Fibroblast of skin of right biceps (primary cell): ENCODE measurements at regions not wholly inside any gene's neighbourhood (a gene's known extent, or its start where the extent isn't known, plus 50 kb on each side); places are given as distances from the start of the nearest gene placed in this dataset.

Experiments used
- DNase-seq: peaks from one replicate; pipeline ENCODE4 v3.0.0-alpha.2; 2013

DNA sequence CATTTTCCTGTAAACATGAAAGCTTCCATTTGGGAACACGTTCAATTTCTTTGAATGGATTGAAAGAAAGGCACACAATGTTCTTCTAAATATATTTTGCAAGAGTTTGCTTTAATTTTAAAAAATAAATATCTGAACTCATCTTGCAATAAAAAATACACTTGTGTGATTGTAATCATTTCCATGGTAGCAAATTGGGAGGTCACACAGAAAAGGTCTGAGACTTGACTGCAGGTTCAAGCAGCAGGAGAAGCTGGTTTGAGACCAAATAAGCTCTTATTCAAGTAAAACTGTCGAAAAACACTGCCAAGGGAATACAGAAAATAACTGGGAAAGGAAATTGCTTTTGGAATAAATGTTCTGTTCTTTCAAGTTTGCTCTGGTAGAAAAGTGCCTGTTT is 498.9 kb downstream of the ADGRL2 start:
- DNase-seq, result no peak

DNA sequence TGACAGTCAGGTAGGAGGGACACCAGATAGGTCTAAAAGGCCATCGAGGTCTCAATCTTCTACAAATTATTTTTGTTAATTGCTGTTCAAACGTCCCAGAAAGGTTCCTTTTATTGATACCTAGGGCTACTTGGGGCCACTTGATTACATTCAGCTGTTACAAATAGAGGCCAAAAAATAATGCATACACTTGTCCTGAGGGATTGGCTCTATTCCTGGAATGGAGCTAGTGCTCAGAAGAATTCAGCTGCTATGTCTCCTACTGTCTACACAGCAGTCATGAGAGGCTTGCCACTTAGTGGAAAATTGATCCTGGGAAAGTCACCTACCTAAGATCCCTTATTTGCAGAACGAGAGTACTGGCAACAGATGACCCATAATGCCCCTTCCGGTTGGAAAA is 498.3 kb downstream of the ADGRL2 start:
- no peak for DNase-seq

DNA sequence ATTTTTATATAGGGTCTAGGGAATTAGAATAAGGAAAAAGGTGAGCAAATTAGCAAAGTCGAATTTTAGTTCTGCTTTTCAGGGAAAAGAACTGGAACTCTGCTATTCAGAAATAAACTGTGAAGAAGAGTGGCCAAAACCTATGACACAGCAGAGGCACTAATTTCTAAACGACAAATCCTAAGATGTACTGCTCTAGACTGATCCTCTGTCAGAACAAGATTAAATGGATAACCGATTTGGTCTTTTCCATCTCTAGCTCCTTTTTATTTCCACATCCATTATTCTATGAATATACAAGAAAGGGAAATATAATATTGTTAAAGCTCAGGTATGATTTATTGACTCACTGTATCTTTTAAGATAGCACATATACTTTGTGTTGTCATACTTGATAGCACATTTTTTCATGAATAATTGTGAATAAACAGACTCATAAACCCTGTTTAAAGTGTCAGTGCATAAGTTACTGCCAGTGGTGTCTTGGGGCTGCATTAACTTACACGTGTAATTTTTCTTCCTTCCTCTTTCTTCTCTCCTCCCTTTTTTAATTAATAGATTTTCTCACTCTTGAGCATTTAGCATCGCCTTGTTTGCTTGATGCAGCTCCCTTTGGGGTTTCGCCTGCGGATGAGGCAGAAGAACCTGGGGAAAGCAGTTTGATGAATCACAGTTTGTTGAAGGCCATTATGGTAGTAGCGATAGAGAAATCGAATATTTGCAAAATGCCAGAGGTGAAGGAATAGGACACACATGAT is 496.6 kb downstream of the ADGRL2 start:
- DNase-seq, result no peak

DNA sequence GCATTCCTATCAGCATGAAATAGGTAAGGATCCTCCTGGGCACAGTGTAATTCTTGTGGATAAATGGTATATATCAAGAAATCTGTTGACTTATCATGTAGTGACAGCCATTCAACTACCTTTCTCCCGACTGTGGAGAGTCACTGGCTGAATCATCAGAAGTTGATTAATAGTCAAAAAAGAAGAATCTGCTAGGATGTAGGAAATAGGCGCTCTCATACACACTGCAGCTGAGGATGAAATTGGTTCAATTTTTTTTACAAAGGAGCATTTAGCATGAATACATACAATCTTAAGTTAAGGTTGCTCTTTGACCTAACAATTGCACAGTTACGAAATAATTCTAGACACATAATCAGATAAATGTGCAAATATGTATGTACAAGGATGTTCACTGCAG is 486.8 kb downstream of the ADGRL2 start:
- no peak for DNase-seq

DNA sequence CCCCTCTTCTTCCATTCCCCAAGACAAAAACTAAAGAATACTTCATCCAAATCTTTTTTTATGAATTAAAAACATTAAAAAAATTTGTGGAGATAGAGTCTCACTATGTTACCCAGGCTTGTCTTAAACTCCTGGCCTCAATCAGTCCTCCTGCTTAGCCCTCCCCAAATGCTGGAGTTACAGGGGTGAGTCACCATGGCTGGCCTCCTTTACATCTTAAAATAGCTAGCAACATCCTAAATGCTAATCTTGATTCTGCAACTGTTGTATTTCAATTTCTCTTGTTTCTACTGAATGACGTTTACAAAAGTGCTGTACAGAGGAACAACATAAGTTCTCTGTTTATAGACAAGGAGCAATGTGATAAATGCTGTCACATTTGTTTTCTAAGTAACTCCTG is 483.5 kb downstream of the ADGRL2 start:
- peak; percentile 21 for DNase-seq

DNA sequence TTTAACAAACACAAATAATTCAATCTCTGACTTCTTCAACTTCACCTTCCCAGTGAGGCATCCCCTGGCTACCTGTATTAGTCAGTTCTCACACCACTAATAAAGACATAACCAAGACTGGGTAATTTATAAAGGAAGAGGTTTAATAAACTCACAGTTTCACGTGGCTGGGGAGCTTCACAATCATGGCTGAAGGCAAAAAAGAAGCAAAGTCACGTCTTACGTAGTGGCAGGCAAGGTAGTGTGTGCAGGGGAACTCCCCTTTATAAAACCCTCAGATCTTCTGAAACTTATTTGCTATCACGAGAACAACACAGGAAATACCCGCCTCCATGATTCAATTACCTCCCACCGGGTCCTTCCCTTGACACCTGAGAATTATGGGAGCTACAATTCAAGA is 478.5 kb downstream of the ADGRL2 start:
- no peak for DNase-seq

DNA sequence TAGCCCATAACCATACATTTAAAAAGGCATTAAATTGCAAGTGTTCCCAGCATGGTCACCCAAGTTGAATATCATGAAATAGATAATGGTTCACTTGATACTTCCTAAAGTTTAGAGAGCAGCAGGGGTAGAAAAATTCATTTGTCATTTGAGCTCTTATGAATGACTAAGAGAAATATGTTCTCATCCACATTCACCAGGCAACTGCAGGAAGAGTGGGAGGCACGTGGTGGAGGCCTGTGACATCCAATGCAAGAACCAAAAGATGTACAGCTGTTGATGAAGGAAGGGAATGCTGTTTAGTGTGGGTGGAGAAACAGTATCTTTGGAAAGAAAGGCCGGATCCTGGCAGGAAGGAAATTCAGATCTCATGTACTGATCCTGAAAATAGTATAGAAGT is 473.1 kb downstream of the ADGRL2 start:
- DNase-seq, result no peak

DNA sequence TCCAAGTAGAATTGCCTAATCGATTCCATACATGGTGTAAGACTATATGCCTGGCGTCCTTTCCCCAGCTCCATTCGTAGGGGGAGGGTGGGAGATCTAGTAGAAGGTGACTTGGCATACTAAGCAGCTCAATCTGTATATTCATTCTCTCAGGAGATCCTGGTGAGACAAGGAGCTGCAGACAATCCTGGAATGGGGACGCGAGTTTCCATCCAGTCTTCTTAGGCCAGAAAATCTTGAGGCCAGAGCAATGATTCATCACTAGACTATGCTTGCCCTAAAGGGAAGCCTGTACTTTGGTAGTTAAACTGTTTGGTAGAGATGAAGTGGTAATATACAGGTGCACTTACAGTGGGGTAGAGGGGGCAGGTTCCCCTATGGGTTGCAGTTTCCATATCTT is 468.7 kb downstream of the ADGRL2 start:
- DNase-seq, result peak; percentile 65

DNA sequence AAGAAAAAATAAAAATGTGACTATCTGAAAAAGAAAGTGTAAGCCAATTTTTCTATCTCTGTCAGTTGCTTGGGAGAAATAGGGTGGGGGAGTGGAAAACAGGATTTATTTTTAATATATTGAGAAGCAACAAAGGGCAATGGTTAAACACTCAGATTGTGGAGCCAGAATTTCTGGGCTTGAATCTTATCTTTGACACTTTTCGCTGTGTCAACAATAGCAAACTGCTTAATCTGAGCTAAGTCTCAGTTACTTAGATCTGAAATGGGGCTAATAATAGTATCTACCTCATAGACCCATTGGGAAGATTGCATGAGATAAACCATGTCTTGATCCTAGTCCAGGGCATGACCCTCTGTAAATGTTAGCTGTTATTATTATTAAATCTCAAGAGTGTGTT is 468.1 kb downstream of the ADGRL2 start:
- DNase-seq, result no peak

DNA sequence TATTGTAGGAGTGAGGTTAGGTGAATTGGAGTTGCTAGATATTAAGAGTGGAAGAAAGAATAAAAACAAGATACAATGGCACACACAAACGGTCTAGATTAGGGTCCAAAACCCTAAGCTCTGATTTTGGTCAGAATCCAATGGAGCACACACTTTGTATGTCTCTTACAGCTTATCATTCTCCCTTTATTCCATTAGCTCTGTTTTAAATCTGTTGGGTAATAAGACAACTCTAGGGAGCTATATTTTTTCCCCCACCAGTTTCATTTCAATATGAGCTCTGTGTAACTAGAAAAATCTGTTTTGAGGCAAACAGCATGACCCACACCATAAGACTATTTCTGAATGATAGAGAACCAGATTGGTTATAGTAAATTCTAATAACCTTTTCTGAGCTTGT is 465.6 kb downstream of the ADGRL2 start:
- no peak for DNase-seq

DNA sequence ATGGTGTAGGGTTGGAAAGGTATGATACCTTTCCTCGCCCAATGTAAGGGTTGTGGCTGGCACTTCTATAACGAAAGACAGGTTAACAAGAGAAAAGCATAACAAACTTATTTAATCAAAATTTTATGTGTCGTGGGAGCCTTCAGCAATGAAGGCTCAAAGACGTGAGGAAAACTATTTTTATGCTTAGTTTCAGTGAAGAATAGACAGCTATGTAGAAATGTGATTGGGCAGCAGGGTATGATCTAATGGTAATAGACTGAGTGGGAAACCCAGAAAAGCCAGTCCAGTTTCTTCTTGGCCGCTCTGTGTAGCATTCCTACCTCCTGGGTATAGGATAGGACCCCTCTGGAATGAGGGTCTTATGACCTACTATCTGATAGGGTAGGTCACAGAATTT is 464.7 kb downstream of the ADGRL2 start:
- DNase-seq, result no peak

DNA sequence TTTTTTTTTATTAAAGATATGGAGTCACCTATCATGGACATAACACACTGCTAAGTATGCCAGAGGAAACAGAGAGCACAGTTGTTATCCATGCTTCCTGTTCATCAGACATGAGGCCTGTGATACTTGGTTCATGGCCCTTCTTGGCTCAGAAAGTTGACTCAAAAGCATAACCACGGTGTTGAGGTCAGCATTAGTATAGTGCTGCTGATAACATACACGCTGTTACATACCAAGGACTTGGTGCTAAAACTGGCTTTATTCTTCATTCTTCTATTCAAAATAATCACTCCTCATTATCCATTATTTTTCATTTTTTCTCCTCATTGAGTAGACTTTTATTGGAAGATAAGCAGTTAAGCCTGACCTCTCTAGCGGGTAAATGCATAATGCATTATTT is 464.1 kb downstream of the ADGRL2 start:
- DNase-seq, result no peak

DNA sequence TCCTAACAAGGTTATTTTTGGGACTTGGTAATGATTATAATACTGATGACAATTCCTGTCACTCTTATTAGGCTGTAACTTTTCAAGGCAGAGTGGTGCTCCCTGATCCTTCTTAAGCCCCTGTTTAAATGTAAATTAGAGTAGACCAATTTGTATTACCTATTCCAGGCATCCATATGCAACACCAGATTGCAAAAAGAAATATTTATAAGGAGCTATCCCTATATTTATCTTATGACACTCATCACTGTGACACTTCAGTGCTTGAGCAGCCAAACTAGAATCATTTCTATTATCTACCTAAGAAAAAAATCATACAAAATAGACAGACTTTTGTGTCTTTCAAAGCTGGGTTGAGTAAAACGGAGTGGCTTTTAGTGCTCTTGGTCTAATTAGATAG is 462.7 kb downstream of the ADGRL2 start:
- no peak for DNase-seq

DNA sequence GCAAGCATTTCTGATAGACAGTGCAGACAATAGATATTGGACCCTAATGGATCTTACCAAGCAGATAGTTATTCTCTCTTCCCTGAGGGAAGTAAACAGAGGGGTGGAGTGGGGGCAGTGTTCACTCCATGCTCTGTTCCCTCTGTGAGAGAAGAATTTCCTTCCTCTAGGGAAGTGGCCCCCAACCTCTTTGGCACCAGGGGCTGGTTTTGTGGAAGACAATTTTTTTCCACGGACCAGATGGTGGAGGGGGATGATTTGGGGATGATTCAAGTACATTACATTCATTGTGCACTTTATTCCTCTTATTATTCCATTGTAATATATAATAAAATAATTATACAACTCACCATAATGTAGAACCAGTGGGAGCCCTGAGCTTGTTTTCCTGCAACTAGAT is 459.9 kb downstream of the ADGRL2 start:
- DNase-seq, result no peak

DNA sequence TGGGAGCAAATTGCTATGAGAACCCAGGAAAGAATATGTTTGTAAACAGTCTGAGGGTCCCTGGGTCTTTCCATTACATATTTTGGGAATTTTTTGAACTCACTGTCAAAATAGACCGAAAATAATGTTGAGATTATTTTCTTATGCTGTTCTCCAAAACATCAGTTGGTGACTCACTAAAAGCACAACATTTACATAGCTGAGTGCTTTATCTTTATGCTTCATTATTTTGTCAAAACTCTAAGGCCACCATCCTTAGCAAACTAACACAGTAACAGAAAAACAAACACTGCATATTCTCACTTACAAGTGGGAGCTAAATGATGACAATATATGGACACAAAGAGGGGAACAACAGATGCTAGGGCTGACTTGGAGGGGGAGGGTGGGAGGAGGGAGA is 459.3 kb downstream of the ADGRL2 start:
- no peak for DNase-seq

DNA sequence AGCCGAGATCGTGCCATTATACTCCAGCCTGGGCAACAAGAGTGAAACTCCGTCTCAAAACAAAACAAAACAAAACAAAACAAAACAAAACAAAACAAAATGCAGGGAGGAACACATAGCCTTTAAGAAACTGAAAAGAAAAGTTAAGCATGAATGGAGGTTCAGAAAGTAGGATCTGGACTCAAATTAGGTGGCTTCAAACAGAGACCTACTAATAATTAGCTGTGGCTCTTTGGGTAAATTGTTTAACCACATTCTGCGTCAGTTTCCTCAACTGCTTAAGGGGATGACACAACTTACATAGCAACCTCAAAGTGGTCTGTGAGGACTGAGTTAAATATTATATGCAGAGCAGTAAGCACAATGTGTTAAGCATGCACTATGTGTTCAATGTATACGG is 458.2 kb downstream of the ADGRL2 start:
- no peak for DNase-seq

DNA sequence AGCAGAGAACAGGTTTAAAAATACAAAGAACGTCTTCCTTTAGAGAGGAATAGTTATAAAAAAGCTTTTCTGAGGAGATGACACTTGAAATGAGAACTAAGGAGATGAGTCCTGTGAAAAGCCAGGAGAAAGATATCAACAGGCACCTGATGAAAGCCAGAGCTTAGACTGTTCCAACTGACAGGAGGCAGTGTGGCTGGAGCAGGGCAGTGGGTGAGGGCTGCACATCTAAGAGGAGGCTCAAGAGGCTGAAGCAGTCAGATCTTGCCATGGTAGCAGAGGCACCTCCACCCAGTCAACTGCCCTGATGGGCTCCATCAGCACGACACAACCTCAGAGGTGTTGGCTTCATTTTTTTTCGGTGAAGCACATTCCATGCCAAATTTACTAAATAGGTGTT is 445.3 kb downstream of the ADGRL2 start:
- DNase-seq, result no peak

DNA sequence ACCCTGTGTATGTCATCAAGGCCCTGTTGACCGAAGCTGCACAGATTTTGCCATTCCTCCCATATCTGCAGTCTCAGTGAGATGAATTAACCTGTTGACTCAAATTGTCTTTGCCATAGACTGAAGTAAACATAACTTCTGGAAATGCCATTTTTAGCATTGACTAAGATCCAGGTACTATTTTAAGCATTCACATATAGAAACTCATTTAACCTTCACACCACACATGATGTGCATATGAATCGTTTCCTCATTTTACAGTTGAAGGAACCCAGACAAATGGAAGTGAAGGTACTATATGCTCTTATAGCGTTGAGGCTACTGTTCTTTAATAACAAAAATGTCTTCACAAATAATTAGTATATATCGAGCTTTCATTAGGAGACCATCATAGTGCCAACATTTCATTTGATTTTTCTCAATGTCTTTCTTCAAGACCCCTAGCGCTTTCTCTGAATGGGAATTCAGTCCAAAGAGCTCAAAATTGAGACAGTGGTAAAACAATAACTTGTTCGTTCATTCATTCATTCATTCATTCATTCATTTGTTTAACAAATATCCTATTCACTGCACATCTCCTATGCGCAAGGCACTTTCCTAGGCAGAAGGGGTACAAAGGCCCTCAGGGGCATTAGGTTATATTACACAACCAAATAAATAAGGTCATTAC is 444.7 kb downstream of the ADGRL2 start:
- no peak for DNase-seq

DNA sequence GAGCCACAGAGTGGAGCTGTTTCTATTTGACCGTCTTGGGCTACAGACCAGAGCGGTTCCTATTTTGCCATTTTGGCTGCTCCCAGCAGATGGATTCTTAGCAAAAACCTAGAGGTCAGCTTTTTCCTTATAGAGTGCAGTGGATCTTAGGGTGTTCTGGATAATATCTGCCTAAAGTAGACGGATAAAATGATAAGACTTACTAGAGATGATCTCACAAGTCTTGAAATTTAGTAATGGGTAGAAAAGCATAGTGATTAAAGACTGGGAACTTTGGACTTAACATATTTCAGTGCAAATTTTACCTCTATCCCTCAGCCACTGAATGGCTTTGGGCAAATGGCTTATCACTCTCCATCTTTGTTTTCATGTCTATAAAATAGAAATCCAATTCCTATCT is 439.8 kb downstream of the ADGRL2 start:
- DNase-seq, result no peak

DNA sequence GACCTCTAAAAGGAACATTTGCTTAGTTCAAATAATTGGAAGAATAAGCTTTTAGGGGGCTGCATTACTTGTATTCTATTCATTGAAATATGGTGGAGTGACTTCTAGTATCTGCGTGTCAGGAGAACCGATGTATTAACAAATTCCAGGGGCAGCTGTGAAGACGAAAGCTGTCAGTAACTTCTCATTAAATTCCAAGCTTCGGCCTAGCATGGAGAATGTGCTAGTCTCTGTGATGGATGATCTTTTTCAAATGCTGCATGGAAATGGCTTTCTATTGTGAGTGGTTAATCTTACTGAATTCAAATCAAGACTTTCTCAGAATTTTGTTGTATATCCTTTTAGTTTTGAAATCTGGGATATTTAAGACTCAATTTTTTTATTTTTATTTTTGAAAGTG is 429.9 kb downstream of the ADGRL2 start:
- no peak for DNase-seq

DNA sequence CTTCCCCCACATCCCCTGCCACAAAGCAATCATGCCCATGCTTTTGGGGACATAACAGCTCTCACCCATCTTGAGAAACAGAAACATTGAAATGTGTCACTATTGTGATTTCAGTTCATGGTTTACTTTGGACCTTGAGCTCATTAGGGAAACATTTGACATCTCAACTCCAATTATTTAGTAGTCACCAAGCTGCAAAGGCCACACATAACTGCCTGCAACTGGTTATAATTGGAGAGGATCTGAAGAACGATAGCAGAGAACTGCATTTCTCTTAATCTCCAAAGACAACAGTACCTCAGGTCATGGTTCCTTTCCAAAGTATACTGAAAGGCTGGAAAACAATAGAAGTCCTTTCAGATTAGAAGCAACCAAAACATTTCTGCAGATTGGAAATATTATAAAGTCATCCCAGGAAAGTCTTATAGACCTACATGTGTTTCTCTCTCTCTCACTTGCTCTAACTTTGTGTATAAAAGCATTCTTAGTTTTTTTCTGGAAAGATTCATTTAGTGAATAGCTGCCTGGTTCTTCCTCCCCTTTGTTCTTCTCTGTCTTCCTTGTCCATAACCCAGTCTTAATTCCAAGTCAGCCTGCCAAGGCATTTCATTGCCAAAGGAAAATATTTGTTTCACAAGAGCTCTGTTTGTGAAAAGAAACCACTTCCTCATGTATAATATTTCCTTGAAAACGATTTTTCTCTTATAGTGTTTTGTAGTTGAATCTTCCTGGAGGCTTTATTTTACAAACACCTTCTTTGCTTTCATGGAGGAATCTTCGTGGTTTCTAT is 426.8 kb downstream of the ADGRL2 start:
- DNase-seq, result peak; percentile 23

DNA sequence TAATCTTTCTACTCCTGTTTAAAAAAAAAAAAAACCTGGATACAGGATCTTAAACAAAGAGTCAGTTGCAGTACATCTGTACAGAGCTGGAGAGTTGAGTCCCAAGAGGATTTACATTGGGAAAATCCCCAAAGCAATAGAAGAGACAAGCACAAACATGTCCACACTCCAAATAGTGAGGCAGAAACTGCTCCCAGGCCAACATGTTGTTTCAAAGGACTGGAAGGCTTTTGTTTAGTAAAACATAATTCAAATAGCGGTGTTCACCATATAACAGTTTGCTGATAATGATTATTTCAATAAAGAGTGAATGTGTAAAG is 425.4 kb downstream of the ADGRL2 start:
- no peak for DNase-seq

DNA sequence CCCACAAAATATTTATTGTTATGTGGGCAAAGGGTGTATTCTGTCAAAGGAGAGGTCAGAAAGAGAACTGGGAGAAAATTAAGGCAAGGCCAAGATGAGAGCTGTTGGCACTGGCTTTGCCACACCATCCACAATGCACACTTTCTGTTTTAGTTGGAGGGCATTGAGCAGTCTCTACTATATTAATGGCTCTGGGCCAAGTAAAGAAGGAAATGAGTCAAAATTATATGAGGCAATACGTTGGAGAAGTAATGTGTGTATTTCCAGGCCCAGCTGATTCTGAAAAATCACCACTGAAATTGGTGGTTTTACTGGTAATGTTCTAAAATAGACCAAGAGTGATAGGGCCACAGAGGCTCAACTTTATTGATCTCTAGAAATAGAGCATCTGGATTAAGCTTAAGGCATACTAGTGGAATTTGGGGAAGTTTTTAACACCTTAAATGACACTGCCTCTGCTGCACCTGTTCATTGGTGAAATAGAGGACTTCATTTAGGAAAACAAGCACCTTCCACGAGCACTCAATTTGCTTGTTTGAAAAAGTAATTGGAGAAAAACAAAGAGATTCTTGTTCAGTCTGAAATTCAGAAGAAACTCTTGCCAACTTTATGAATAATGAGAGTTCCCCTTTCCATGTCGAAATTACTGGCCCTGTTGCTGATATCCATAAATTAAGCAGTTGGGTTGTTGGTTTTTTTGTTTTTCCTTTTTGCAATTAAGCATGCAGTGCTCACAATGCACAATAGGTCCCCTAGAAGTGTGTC is 424.9 kb downstream of the ADGRL2 start:
- DNase-seq, result peak; percentile 46

DNA sequence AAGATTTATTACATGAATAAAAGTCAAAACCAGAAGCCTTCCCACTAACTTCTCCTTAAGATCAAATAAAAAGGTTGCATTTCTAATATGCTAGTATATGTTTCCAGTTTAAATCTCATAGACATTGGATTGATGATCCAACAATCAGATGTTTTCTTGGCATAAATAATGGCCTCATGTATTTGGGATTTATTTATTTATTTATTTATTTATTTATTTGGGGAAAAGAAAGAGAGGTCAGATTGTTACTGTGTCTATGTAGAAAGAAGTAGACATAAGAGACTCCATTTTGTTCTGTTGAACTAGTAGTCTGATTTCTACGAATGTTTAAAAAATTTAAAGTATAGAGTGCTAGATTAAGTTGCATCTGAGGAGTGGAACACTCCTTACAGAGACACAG is 422.4 kb downstream of the ADGRL2 start:
- DNase-seq, result no peak
